ENCODE measurements at regions not wholly inside any gene's neighbourhood (a gene's known extent, or its start where the extent isn't known, plus 50 kb on each side); places are given as distances from the start of the nearest gene placed in this dataset.

GRCh38 chr12:41899577-41899976 is 245.1 kb downstream of the GXYLT1 start:
- no peak for TF ChIP-seq CTCF (IDR thresholded peaks at IDR 0.05; ENCODE audit: poor library complexity, severe bottlenecking)
- no peak for TF ChIP-seq EP300 (conservative IDR thresholded peaks at IDR 0.05; ENCODE audit: poor library complexity, severe bottlenecking)
- no peak for TF ChIP-seq REST (IDR thresholded peaks at IDR 0.05; ENCODE audit: borderline replicate concordance)
- no peak for TF ChIP-seq EZH2 (IDR thresholded peaks at IDR 0.05; ENCODE audit: borderline replicate concordance, insufficient read depth, low read length, poor library complexity, severe bottlenecking)
- TF ChIP-seq POLR2AphosphoS5 (IDR thresholded peaks at IDR 0.05) = no peak

Data from neural cell (in vitro differentiated cells).